HepG2 (cell line): ENCODE measurements at regions not wholly inside any gene's neighbourhood (a gene's known extent, or its start where the extent isn't known, plus 50 kb on each side); places are given as distances from the start of the nearest gene placed in this dataset.

Source experiments
- CREB1 ChIP-seq, 2 experiments: fragments of 450-650 bp in 1 of 2; IDR thresholded peaks; 2 replicates each; pipeline ENCODE4 v1.6.1; 2016 to 2017; ENCODE audit warnings: control low read depth in 1 of 2, mild to moderate bottlenecking in 1 of 2, missing compliant biosample characterization in 1 of 2, missing genetic modification characterization in 1 of 2
- NR1H2 ChIP-seq: sonication (generic); formaldehyde crosslinking; IDR thresholded peaks from 2 replicates; pipeline ENCODE4 v1.8.1; 2022; ENCODE audit warnings: low read depth, missing genetic modification reagents, borderline replicate concordance
- POLR2AphosphoS5 ChIP-seq: IDR thresholded peaks from 2 replicates; pipeline ENCODE4 v1.6.1; 2012; ENCODE audit warnings: low read depth, low read length
- SALL2 ChIP-seq: sonication (generic); formaldehyde crosslinking; IDR thresholded peaks from 2 replicates; pipeline ENCODE4 v1.8.1; 2023; ENCODE audit warnings: mild to moderate bottlenecking, missing genetic modification reagents, inconsistent platforms
- ZMYM4 ChIP-seq: sonication (generic); formaldehyde crosslinking; IDR thresholded peaks from 2 replicates; pipeline ENCODE4 v1.8.1; 2023; ENCODE audit warnings: mild to moderate bottlenecking, missing genetic modification reagents
- ZNF501 ChIP-seq: sonication (generic); formaldehyde crosslinking; IDR thresholded peaks from 2 replicates; pipeline ENCODE4 v1.5.1; 2020; ENCODE audit warnings: mild to moderate bottlenecking, moderate library complexity, missing genetic modification reagents
- TF ChIP-seq, protein P1 (sequence below): sonication (generic); formaldehyde crosslinking; IDR thresholded peaks from 2 replicates; pipeline ENCODE4 v1.5.0; 2020; ENCODE audit warnings: mild to moderate bottlenecking, missing genetic modification reagents, moderate library complexity

GRCh38 chr2:111632661-111633060 lies 251.3 kb downstream of the ANAPC1 start:
- TF ChIP-seq ZMYM4, result no peak
- TF ChIP-seq, protein P1, sequence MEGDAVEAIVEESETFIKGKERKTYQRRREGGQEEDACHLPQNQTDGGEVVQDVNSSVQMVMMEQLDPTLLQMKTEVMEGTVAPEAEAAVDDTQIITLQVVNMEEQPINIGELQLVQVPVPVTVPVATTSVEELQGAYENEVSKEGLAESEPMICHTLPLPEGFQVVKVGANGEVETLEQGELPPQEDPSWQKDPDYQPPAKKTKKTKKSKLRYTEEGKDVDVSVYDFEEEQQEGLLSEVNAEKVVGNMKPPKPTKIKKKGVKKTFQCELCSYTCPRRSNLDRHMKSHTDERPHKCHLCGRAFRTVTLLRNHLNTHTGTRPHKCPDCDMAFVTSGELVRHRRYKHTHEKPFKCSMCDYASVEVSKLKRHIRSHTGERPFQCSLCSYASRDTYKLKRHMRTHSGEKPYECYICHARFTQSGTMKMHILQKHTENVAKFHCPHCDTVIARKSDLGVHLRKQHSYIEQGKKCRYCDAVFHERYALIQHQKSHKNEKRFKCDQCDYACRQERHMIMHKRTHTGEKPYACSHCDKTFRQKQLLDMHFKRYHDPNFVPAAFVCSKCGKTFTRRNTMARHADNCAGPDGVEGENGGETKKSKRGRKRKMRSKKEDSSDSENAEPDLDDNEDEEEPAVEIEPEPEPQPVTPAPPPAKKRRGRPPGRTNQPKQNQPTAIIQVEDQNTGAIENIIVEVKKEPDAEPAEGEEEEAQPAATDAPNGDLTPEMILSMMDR, result no peak
- TF ChIP-seq NR1H2, result no peak
- no peak for TF ChIP-seq SALL2
- TF ChIP-seq ZNF501 (CRISPR knock-in tag), result no peak
- no peak for TF ChIP-seq POLR2AphosphoS5
- no peak for TF ChIP-seq CREB1 (IDR thresholded peaks at IDR 0.05)
- TF ChIP-seq CREB1 (CRISPR knock-in tag; IDR thresholded peaks at IDR 0.05), result no peak
